ENCODE measurements at regions not wholly inside any gene's neighbourhood (a gene's known extent, or its start where the extent isn't known, plus 50 kb on each side); places are given as distances from the start of the nearest gene placed in this dataset.

DNA sequence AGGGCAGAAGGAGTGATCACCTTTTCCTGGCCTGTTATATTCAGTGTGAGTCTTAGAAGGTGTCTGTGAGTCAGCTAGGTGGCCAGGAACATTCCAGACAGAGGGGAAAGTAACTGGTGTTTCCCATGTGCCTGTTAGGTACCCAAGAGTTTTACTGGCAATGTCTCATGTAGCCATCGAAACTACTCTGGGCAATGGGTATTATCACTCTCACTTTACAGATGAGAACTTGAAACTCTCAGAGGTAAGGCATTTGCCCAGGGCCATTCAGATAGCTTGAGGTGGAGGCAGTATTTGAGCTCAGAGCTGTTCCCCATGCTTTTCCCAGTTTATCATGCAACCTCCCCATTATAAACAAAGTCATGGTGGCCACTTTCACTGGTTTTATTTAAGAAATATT, 80.4 kb upstream of the NHS start (continued):
- no peak for TF ChIP-seq BCLAF1 (IDR thresholded peaks at IDR 0.05)

- Histone ChIP-seq H3K9me3 (replicated peaks; ENCODE audit: control insufficient read depth, insufficient read depth, low read length) (no peaks in the 10 kb centered on the region), H3K79me2 (ENCODE audit: control insufficient read depth, insufficient read depth, low read length) (no peaks in the 10 kb centered on the region), H3K4me3 (no peak overlapping the region), H4K20me1 (ENCODE audit: control insufficient read depth, insufficient read depth) (no peaks in the 10 kb centered on the region), H3K27ac (ENCODE audit: control insufficient read depth, insufficient read depth) (no peak overlapping the region), H2AFZ (ENCODE audit: control insufficient read depth, low read depth, low read length) (no peak overlapping the region), H3K4me2 (ENCODE audit: control insufficient read depth, insufficient read depth) (no peak overlapping the region), H3K9ac (ENCODE audit: control insufficient read depth, insufficient read depth, low read length) (no peak overlapping the region), H3K36me3 (ENCODE audit: control insufficient read depth in 2 of 2, insufficient read depth in 2 of 2, low read length in 1 of 2) (no peaks in the 10 kb centered on the region), H3K27me3 (replicated peaks in 1 of 2; ENCODE audit: control insufficient read depth in 2 of 2, insufficient read depth in 2 of 2, low read length in 1 of 2) (no peaks in the 10 kb centered on the region), H3K4me1 (ENCODE audit: control insufficient read depth, insufficient read depth, low read length) (no peaks in the 10 kb centered on the region)
- ATAC-seq: no peak
- SMC1A ChIA-PET (ENCODE audit: uncharacterized antibody, unreplicated experiment): no interaction called here
- no peak for FAIRE-seq
- RAD21 ChIA-PET (ENCODE audit: unreplicated experiment): no interaction called here
- BruUV-seq (replicated peaks): no TSS peak
- WGBS (ENCODE audit: insufficient coverage, insufficient replicate concordance, low lambda C conversion rate, missing lambda C conversion rate): 0% methylated on average over 1 of the region's 1 CpG
- POLR2A ChIA-PET: no interaction called here
- in situ Hi-C loops (cut with MboI) (no loop called here), intact Hi-C loops (cut with micrococcal nuclease; ENCODE audit: unreplicated experiment) (no loop called here)
- DNase-seq (ENCODE audit: low read depth, low spot score): no peak
- CTCF ChIA-PET: no interaction called here
- TF ChIP-seq ZNF687 (IDR thresholded peaks at IDR 0.05) (no peak), NR2F1 (conservative IDR thresholded peaks at IDR 0.05) (no peak), FOS (IDR thresholded peaks at IDR 0.05; ENCODE audit: borderline replicate concordance, extremely low read depth, insufficient read length) (no peak), SMARCA5 (IDR thresholded peaks at IDR 0.05) (no peak), YBX1 (IDR thresholded peaks at IDR 0.05) (no peak), YY1 (IDR thresholded peaks at IDR 0.05; ENCODE audit: low read depth, low read length) (no peak), FOXM1 (IDR thresholded peaks at IDR 0.05; ENCODE audit: low read depth, low read length) (no peak), HSF1 (IDR thresholded peaks at IDR 0.05; ENCODE audit: low read depth, low read length) (no peak)
- TF ChIP-seq, protein P1, sequence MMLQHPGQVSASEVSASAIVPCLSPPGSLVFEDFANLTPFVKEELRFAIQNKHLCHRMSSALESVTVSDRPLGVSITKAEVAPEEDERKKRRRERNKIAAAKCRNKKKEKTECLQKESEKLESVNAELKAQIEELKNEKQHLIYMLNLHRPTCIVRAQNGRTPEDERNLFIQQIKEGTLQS (IDR thresholded peaks at IDR 0.05; ENCODE audit: borderline replicate concordance, extremely low read depth, low read depth, low read length): no peak
- TF ChIP-seq, protein P2, sequence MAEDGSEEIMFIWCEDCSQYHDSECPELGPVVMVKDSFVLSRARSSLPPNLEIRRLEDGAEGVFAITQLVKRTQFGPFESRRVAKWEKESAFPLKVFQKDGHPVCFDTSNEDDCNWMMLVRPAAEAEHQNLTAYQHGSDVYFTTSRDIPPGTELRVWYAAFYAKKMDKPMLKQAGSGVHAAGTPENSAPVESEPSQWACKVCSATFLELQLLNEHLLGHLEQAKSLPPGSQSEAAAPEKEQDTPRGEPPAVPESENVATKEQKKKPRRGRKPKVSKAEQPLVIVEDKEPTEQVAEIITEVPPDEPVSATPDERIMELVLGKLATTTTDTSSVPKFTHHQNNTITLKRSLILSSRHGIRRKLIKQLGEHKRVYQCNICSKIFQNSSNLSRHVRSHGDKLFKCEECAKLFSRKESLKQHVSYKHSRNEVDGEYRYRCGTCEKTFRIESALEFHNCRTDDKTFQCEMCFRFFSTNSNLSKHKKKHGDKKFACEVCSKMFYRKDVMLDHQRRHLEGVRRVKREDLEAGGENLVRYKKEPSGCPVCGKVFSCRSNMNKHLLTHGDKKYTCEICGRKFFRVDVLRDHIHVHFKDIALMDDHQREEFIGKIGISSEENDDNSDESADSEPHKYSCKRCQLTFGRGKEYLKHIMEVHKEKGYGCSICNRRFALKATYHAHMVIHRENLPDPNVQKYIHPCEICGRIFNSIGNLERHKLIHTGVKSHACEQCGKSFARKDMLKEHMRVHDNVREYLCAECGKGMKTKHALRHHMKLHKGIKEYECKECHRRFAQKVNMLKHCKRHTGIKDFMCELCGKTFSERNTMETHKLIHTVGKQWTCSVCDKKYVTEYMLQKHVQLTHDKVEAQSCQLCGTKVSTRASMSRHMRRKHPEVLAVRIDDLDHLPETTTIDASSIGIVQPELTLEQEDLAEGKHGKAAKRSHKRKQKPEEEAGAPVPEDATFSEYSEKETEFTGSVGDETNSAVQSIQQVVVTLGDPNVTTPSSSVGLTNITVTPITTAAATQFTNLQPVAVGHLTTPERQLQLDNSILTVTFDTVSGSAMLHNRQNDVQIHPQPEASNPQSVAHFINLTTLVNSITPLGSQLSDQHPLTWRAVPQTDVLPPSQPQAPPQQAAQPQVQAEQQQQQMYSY (CRISPR knock-in tag; IDR thresholded peaks at IDR 0.05): no peak
These were observed 79.2 kb upstream of the NHS start for GRCh38 chrX:17295791-17296190.

All from GM12878 (cell line).